ENCODE measurements at regions not wholly inside any gene's neighbourhood (a gene's known extent, or its start where the extent isn't known, plus 50 kb on each side); places are given as distances from the start of the nearest gene placed in this dataset.

DNA sequence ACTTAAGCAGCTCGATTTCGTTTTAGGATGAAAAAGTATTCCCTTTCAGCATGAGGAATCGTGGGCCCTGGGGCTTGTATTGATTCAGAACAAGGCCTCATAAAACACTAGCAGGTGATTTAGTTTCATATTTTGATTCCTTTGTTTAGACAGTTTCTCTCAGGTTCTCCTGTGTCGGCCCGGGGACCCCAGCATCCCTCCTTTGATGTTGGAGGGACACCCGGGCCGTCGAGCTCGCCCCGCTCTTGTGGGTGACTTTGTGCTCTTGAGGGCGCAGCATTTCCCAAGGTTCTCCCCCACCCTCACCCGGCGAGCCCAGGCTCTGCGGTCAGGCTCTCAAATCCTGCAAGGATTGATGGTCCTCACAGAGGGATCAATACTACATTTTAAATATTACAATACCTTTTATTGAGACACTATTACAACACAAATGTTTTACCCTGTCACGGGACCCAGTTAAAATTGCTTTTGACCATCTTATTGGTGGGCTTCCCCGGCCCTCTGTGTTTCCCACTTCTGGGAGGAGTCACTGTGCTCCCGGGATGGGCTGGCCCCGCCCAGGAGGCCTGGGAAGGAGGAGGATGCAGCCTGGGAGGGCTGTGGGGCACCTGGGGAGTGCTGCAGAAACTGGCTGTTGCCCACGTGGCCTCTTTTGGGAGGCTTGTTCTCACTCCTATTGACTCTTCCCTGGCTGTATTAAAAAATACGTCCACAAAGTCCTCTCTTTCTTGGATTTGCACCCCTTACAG, 222.6 kb downstream of the INSIG2 start:
- no peak for DNase-seq

DNA sequence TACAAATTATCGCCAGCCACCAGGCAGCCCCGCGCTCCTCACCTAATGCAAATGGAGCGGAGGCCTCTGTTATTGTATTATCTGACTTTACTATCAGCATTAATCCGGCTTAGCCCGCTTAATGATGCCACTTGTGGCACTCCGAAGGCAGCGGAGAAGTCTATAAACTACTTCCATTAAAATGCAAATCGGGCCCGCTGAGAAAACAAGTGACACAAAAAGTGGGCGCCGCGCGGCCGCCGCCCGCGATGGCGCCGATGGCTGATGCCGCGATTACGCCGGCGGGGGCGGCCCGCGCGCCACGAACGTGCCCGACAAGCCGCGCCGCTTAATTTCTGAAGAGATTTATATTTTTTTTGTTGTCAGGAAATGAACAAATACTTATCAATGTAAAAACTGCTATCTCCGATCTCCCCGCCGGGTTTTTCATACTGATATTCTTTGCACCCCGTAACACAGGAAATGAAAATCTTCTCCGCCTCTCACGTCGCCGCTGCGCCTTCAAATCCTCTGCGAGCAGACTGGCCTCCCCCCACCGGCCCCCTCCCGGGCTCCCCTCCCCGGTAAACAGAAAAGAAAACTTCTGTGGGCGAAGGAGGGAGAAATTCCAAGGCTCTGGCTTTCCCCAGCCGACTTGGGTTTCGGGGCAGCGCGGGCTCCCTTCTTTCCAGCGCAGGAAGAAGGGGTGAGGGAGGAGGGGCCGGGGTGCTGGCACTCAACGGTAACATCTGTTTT, 221.8 kb downstream of the INSIG2 start:
- no peak for DNase-seq

- DNase-seq = no peak
Measured at GRCh38 chr2:118309257-118309945, 221.1 kb downstream of the INSIG2 start.

DNA sequence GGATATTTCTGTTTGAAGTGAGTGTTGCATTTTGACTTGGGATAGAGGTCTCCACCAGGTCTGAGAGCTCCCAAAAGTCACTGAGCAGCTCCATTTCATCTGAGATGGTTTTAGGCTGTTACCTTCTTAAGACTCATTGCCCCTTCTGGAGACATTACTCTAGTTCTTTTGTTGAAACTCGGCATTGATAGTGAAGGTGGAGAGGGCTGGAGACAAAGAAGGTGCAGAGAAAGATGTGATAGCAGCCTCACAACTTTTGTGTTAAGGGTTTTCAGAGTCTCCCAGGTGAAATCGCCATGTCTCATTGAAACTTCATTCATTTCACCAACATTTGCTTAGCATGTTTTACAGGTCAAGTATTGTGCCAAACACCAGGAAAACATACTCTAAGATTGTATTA, 219.6 kb downstream of the INSIG2 start:
- DNase-seq = no peak

DNA sequence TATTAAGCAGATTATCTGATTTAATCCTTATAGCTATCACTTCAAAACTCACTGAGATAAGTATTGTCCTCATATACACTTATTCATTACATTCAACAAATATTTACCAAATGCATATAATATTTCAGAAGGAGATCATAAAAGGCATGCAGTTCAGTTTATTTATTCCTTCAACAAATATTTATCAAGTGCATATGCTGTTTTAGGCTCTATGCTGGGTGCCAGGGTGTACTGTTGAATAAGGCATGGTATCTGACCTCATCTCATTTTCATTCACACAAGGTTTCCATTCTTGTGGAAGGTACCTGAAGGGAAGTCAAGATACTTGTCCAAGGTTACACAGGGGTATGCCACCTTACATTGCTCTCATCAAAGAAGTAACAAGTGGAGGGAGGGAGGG, 213.0 kb downstream of the INSIG2 start:
- no peak for DNase-seq

DNA sequence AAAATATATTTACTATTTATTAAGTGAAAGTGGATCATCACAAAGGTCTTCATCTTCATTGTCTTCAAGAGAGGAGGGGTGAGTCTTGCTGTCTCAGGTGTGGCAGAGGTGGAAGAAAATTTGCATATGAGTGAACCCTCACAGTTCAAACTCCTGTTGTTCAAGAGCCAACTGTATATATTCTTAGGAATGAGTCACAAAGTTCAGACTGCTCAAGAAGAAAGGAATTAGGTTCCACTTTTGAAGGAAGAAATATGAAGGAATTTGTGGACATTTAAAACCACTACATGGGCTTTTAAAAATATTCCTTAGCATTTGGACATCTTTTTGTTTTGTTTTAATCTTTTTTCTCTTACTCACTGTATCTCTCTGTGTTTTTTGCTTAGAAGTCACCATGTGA, 212.6 kb downstream of the INSIG2 start:
- DNase-seq = no peak

- no peak for DNase-seq
Measured at GRCh38 chr2:118296663-118297062, 208.4 kb downstream of the INSIG2 start.

DNA sequence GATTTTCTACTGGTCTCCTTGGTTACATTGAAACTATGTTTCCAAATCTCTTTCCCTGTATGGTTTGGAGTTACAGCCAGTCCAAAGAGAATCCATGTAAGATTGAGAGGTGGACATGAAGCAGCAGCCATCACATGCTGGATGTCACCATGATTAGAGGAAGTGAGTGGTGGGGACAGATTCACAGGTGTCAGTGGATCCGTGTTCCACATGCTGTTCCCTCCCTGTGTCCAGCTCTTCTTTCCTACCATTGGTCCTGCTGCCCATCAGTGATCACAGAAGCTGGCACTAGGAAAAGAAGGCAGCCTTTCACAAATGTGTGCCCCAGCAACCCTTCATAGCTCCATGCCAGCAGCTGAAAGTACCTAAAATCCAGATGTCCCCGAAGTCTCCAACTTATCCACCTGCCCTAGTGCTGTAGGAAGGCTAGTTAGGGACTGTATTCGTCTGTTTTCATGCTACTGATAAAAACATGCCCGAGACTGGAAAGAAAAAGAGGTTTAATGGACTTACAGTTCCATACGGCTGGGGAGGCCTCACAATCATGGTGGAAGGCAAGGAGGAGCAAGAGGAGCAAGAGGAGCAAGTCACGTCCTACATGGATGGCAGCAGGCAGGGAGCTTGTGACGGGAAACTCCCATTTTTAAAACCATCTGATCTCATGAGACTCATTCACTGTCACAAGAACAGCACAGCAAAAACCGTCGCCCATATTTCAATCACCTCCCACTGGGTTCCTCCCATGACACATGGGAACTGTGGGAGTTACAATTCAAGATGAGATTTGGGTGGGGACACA, 207.5 kb downstream of the INSIG2 start:
- DNase-seq = no peak

GRCh38 chr2:118294063-118294462, 205.8 kb downstream of the INSIG2 start:
- DNase-seq = no peak

DNA sequence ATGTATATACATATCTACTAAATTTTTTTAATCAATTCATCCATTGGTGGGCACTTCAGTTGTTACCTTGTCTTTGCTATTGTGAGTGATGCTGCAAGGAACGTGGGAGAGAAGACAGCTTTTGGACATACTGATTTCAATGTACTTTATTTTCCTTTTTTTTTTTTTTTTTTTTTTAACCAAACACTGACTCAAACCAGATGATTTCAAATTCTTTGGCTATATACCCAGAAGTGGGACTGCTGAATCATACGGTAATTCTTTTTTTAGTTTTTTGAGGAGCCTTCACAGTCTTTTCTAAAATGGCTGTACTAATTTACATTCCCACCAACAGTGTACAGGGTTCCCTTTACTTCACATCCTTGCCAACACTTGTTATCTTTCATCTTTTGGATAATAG, 204.7 kb downstream of the INSIG2 start:
- DNase-seq = no peak

- DNase-seq = no peak
Measured at GRCh38 chr2:118291251-118291880, 203.1 kb downstream of the INSIG2 start.

- DNase-seq = no peak
Measured at GRCh38 chr2:118290411-118291250, 202.4 kb downstream of the INSIG2 start.

DNA sequence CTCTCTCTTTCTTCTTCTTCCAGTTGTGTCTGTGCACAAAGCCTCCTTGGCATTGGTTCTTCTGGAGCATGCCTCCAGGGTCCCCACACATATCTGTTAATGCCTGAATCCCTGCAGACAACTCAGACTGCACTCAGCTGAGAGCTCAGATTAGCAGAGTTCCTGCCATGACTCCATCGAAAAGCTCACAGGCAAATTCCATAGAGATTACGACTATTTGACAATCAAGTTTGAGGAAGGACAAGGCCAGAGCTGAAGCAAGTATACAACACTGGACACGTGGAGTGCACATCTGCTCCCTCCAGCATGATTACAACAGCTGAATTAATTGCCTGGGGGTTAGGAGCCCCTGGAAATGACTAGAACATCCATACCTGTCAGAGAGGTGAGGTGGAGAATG, 190.7 kb downstream of the INSIG2 start:
- DNase-seq = no peak

DNA sequence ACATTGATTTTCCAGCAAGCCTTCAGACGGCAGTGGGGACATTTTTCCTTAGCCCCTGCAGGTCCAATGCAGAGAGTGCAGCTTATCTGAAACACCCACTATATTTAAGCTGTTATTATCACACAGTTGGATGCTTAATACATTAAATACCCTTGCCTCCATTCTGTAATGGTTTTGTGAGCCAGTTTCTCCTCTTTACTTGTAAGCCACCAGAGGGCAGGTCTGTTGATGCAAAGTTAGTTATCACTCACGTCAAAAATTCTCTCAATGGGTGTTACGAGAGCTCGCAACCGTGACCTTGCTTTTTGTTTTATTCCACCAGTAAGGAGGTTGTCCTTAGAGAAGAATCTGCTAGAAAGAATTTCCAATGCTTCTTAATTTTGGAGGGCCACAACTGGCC, 189.8 kb downstream of the INSIG2 start:
- no peak for DNase-seq

GRCh38 chr2:118274841-118275510, 186.7 kb downstream of the INSIG2 start:
- DNase-seq = no peak

GRCh38 chr2:118272391-118272790, 184.1 kb downstream of the INSIG2 start:
- no peak for DNase-seq

- no peak for DNase-seq
Measured at GRCh38 chr2:118269408-118270051, 181.3 kb downstream of the INSIG2 start.

DNA sequence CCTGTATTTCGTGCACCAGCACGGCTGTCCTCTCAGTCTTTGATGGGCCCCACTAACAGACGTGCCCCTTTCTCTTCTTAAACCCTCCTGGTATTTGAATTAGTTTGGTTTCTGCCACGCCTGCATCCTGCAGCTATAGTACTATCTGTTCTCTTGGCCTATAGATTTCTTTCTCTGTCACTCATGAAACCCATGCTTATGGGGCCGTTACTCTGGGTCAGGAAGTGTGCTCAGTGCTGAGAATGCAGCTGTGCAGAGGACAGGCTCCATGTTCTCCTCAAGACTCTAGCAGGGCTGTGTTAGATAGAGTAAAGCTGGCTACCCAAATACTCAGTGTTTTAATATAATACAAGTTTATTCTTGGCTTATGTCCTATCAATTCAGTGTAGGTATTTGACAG, 180.0 kb downstream of the INSIG2 start:
- no peak for DNase-seq

DNA sequence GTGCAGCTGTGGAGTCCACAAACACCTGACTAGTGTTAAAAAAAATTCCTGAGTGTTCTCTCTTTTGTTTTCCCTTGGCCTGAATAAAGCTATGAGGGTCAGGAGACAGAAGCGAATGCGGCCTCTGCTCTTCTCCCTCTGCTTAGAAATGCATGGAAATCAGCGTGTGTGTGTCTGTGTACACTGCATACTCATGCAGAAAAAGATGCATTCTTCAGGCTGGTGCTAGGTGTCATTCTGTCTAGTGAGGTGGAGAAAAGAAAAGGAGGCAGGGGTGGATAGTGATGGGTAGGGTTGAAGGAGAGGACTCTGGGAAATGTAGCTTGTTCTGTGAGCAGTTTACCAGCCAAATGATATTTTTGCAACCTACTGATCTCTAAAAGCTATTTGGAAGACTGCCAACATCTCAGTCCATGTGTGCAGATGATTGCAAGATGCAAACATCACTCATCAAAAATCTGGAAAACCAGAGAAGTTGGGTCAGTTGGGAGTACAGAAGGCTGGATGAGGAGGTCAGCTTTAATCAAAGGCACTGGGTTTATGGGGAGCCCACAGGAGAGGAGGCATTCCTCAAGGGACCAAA, 177.7 kb downstream of the INSIG2 start:
- DNase-seq = no peak

All from DMS79 (cell line).